H1 (cell line): ENCODE measurements at regions not wholly inside any gene's neighbourhood (a gene's known extent, or its start where the extent isn't known, plus 50 kb on each side); places are given as distances from the start of the nearest gene placed in this dataset.

ENCODE experiments used
- CTCF ChIA-PET: fragments of 300-600 bp; sonication (Branson Sonifier 250); formaldehyde crosslinking; loops from one replicate; lab custom pipeline; 2021; ENCODE audit not compliant: partially characterized antibody; lab: Charles Lee
- POLR2A ChIA-PET: fragments of 300-600 bp; sonication (Branson Sonifier 250); formaldehyde crosslinking; loops from one replicate; lab custom pipeline; 2021; ENCODE audit warnings: inconsistent platforms; ENCODE audit not compliant: partially characterized antibody; lab: Charles Lee
- DNase-seq, 2 experiments: peaks; one replicate each; pipeline versions ENCODE4 v3.0.0 to v3.0.0-alpha.2; 2010 to 2022; ENCODE audit warnings: low spot score in 2 of 2, low read depth in 1 of 2, mixed read lengths in 1 of 2
- FAIRE-seq: peaks from 2 replicates; lab custom pipeline; 2011; peaks lifted over from hg19 to GRCh38; lab: Jason Lieb, UNC
- H2AFZ ChIP-seq: 2 replicates; pipeline ENCODE4 v1.8.1; 2012; ENCODE audit warnings: low read length, inconsistent platforms
- H2AK5ac ChIP-seq: 2 replicates; pipeline ENCODE4 v1.6.1; 2013; ENCODE audit warnings: low read depth, low read length
- H2BK120ac ChIP-seq: replicated peaks from 2 replicates; pipeline ENCODE3; 2013; ENCODE audit warnings: low read depth, low read length, inconsistent platforms
- H2BK12ac ChIP-seq: 2 replicates; pipeline ENCODE4 v1.6.1; 2013; ENCODE audit warnings: low read depth, low read length
- H2BK15ac ChIP-seq: 2 replicates; pipeline ENCODE4 v1.6.1; 2013; ENCODE audit warnings: low read length
- H2BK20ac ChIP-seq: 2 replicates; pipeline ENCODE4 v1.6.1; 2013; ENCODE audit warnings: low read length
- H2BK5ac ChIP-seq: 2 replicates; pipeline ENCODE4 v1.6.1; 2013; ENCODE audit warnings: low read depth, low read length
- H3K14ac ChIP-seq: 2 replicates; pipeline ENCODE4 v1.6.1; 2013; ENCODE audit warnings: inconsistent platforms; ENCODE audit not compliant: insufficient read length
- H3K18ac ChIP-seq: 2 replicates; pipeline ENCODE4 v1.6.1; 2013; ENCODE audit warnings: low read length; ENCODE audit errors: extremely low read depth
- H3K23ac ChIP-seq: 2 replicates; pipeline ENCODE4 v1.6.1; 2013; ENCODE audit warnings: inconsistent platforms; ENCODE audit not compliant: insufficient read length
- H3K23me2 ChIP-seq: 2 replicates; pipeline ENCODE4 v1.6.1; 2013; ENCODE audit warnings: low read depth, low read length
- H3K27ac ChIP-seq: 2 replicates; pipeline ENCODE4 v1.6.1; 2011; ENCODE audit warnings: low read depth, low read length, inconsistent platforms
- H3K27me3 ChIP-seq, 4 experiments: replicated peaks in 1 of 4; 1 replicate in 1 of 4; 2 replicates in 3 of 4; pipeline versions ENCODE4 v1.6.1 to v1.8.1; 2011 to 2013; ENCODE audit warnings: low read length in 3 of 4, mild to moderate bottlenecking in 3 of 4, inconsistent platforms in 2 of 4, mixed read lengths in 2 of 4, moderate library complexity in 1 of 4; ENCODE audit not compliant: control insufficient read depth in 3 of 4, insufficient read depth in 3 of 4; ENCODE audit errors: extremely low read depth in 1 of 4
- H3K36me3 ChIP-seq, 4 experiments: 2 replicates each; pipeline versions ENCODE4 v1.6.1 to v1.8.1; 2011 to 2013; ENCODE audit warnings: mild to moderate bottlenecking in 4 of 4, low read length in 3 of 4, moderate library complexity in 2 of 4, control low read depth in 1 of 4, inconsistent platforms in 1 of 4; ENCODE audit not compliant: insufficient read depth in 4 of 4, control insufficient read depth in 2 of 4
- H3K4ac ChIP-seq: replicated peaks from 2 replicates; pipeline ENCODE3; 2013; ENCODE audit warnings: low read length, low read depth, mixed read lengths, inconsistent platforms; ENCODE audit not compliant: insufficient read length
- H3K4me1 ChIP-seq, 4 experiments: replicated peaks in 1 of 4; 1 replicate in 1 of 4; 2 replicates in 3 of 4; pipeline versions ENCODE4 v1.6.1 to v1.8.1; 2011 to 2013; ENCODE audit warnings: low read length in 3 of 4, inconsistent platforms in 2 of 4, mixed read lengths in 1 of 4; ENCODE audit not compliant: insufficient read depth in 4 of 4, control insufficient read depth in 3 of 4
- H3K4me2 ChIP-seq, 2 experiments: 2 replicates each; pipeline versions ENCODE4 v1.6.1 to v1.8.1; 2011 to 2013; ENCODE audit warnings: low read depth in 2 of 2, low read length in 2 of 2, control low read depth in 1 of 2, inconsistent platforms in 1 of 2, mild to moderate bottlenecking in 1 of 2; ENCODE audit not compliant: insufficient read depth in 1 of 2
- H3K4me3 ChIP-seq, 4 experiments: fragments of 200-600, 300-600 bp in 1 of 4; sonication (generic), shearing (Covaris generic), sonication (Bioruptor Twin) in 1 of 4; 2 replicates each; pipeline versions ENCODE4 v1.5.1 to v1.8.1; 2011 to 2016; ENCODE audit warnings: low read length in 4 of 4, low read depth in 3 of 4, control low read depth in 2 of 4, inconsistent platforms in 2 of 4, mild to moderate bottlenecking in 2 of 4, mixed read lengths in 1 of 4, moderate library complexity in 1 of 4; ENCODE audit not compliant: insufficient read depth in 2 of 4; ENCODE audit errors: extremely low read depth in 1 of 4
- H3K56ac ChIP-seq: replicated peaks from 2 replicates; pipeline ENCODE3; 2013; ENCODE audit warnings: low read depth, mild to moderate bottlenecking, mixed read lengths, low read length, inconsistent platforms; ENCODE audit not compliant: insufficient read length
- H3K79me1 ChIP-seq: 2 replicates; pipeline ENCODE4 v1.6.1; 2013; ENCODE audit warnings: low read depth, low read length, control low read depth
- H3K79me2 ChIP-seq, 2 experiments: 2 replicates each; pipeline versions ENCODE4 v1.6.1 to v1.8.1; 2012 to 2013; ENCODE audit warnings: low read length in 2 of 2, mild to moderate bottlenecking in 2 of 2, inconsistent platforms in 1 of 2; ENCODE audit not compliant: insufficient read depth in 2 of 2, control insufficient read depth in 1 of 2
- H3K9ac ChIP-seq, 4 experiments: replicated peaks in 1 of 4; 1 replicate in 1 of 4; 2 replicates in 3 of 4; pipeline versions ENCODE4 v1.6.1 to v1.8.1; 2011 to 2013; ENCODE audit warnings: low read depth in 3 of 4, low read length in 3 of 4, control low read depth in 2 of 4, mild to moderate bottlenecking in 2 of 4, moderate library complexity in 2 of 4, inconsistent platforms in 1 of 4; ENCODE audit errors: extremely low read depth in 1 of 4
- H3K9me3 ChIP-seq, 2 experiments: 2 replicates each; pipeline versions ENCODE4 v1.6.1 to v1.8.1; 2012 to 2013; ENCODE audit warnings: mild to moderate bottlenecking in 2 of 2, moderate library complexity in 2 of 2, control low read depth in 1 of 2, inconsistent platforms in 1 of 2, low read depth in 1 of 2, low read length in 1 of 2, mixed read lengths in 1 of 2; ENCODE audit not compliant: insufficient read depth in 2 of 2
- H4K20me1 ChIP-seq, 2 experiments: replicated peaks in 1 of 2; 2 replicates each; pipeline versions ENCODE3 to v1.8.1; 2011 to 2013; ENCODE audit warnings: inconsistent platforms in 2 of 2, low read length in 2 of 2, mild to moderate bottlenecking in 1 of 2; ENCODE audit not compliant: insufficient read depth in 2 of 2, control insufficient read depth in 1 of 2
- H4K5ac ChIP-seq: 2 replicates; pipeline ENCODE4 v1.6.1; 2013; ENCODE audit warnings: low read length, low read depth, mixed read lengths, inconsistent platforms; ENCODE audit not compliant: insufficient read length
- H4K8ac ChIP-seq: 2 replicates; pipeline ENCODE4 v1.8.0; 2013; ENCODE audit warnings: mild to moderate bottlenecking, moderate library complexity, low read length, inconsistent platforms; ENCODE audit not compliant: insufficient read depth; ENCODE audit errors: extremely low read depth
- H4K91ac ChIP-seq: replicated peaks from 2 replicates; pipeline ENCODE3; 2013; ENCODE audit warnings: low read length, mixed read lengths, inconsistent platforms; ENCODE audit not compliant: insufficient read length
- ATF2 ChIP-seq: IDR thresholded peaks from 2 replicates; pipeline ENCODE4 v1.6.1; 2012; ENCODE audit warnings: low read length, inconsistent platforms
- BCL11A ChIP-seq, 2 experiments: IDR thresholded peaks; one replicate each; pipeline ENCODE4 v1.6.1; 2011; ENCODE audit warnings: low read depth in 2 of 2, low read length in 2 of 2, mild to moderate bottlenecking in 2 of 2
- HDAC2 ChIP-seq, 2 experiments: fragments of 300-600 bp in 1 of 2; sonication (generic) in 1 of 2; IDR thresholded peaks; 2 replicates each; pipeline ENCODE4 v1.6.1; 2011 to 2012; ENCODE audit warnings: low read depth in 2 of 2, low read length in 2 of 2, mild to moderate bottlenecking in 2 of 2, moderate library complexity in 2 of 2, borderline replicate concordance in 1 of 2, inconsistent platforms in 1 of 2
- HDAC6 ChIP-seq: IDR thresholded peaks from one replicate; pipeline ENCODE4 v1.7.1; 2012; ENCODE audit warnings: low read depth, mild to moderate bottlenecking, inconsistent platforms, low read length, moderate library complexity
- JUN ChIP-seq: IDR thresholded peaks from 2 replicates; pipeline ENCODE4 v1.6.1; 2011; ENCODE audit warnings: low read depth, mild to moderate bottlenecking, improper control_type of control experiment, low read length
- KDM4A ChIP-seq: IDR thresholded peaks from one replicate; pipeline ENCODE4 v1.7.1; 2012; ENCODE audit warnings: low read depth, mild to moderate bottlenecking, moderate library complexity, low read length, inconsistent platforms; ENCODE audit not compliant: severe bottlenecking
- KDM5A ChIP-seq: fragments of 200-600 bp; IDR thresholded peaks from 2 replicates; pipeline ENCODE4 v1.7.1; 2012; ENCODE audit warnings: mild to moderate bottlenecking, low read length, inconsistent platforms, mixed read lengths
- POLR2A ChIP-seq, 2 experiments: IDR thresholded peaks; 1 replicate in 1 of 2; 2 replicates in 1 of 2; pipeline ENCODE4 v1.6.1; 2011; ENCODE audit warnings: low read depth in 2 of 2, low read length in 2 of 2, mild to moderate bottlenecking in 2 of 2; ENCODE audit errors: control extremely low read depth in 1 of 2
- POU5F1 ChIP-seq: IDR thresholded peaks from 2 replicates; pipeline ENCODE4 v1.6.1; 2011; ENCODE audit warnings: low read depth, mild to moderate bottlenecking, low read length, moderate library complexity
- RNF2 ChIP-seq: fragments of 200-900, 300-1000 bp; sonication (generic); IDR thresholded peaks from 2 replicates; pipeline ENCODE4 v1.7.1; 2016; ENCODE audit warnings: borderline replicate concordance, low read depth, mild to moderate bottlenecking, antibody characterized with exemption, low read length; ENCODE audit not compliant: poor library complexity, severe bottlenecking; ENCODE audit errors: missing control alignments
- SIX5 ChIP-seq: IDR thresholded peaks from 2 replicates; pipeline ENCODE4 v1.6.1; 2011; ENCODE audit warnings: mild to moderate bottlenecking, low read depth, low read length
- TCF12 ChIP-seq: IDR thresholded peaks from 2 replicates; pipeline ENCODE4 v1.6.1; 2011; ENCODE audit warnings: low read depth, mild to moderate bottlenecking, low read length
- TEAD4 ChIP-seq: IDR thresholded peaks from 2 replicates; pipeline ENCODE4 v1.6.1; 2012; ENCODE audit warnings: low read depth, low read length, inconsistent platforms, mixed read lengths
- WGBS, 2 experiments: shearing (Covaris generic) in 1 of 2; methylation state at CpG; one replicate each; pipeline versions ENCODE4 v1.1.6 to v1.1.7; 2013 to 2015; ENCODE audit warnings: low lambda C conversion rate in 2 of 2, mixed read lengths in 2 of 2, inconsistent platforms in 1 of 2, low coverage in 1 of 2, missing lambda C conversion rate in 1 of 2; ENCODE audit not compliant: insufficient replicate concordance in 2 of 2, insufficient coverage in 1 of 2, insufficient read length in 1 of 2; ENCODE audit errors: extremely low coverage in 1 of 2, missing lambda C conversion rate in 1 of 2; 5-methylcytosine and 5-hydroxymethylcytosine counted together

GRCh38 chr10:130891066-130891465 lies 420.5 kb downstream of the TCERG1L start:
- Histone ChIP-seq H4K20me1 (no peaks in the 10 kb centered on the region), H3K18ac (no peak overlapping the region), H3K4me3 (no peak overlapping the region), H2BK20ac (no peak overlapping the region), H3K4ac (no peak overlapping the region), H3K23ac (no peak overlapping the region), H3K4me1 (no peaks in the 10 kb centered on the region; a peak in 1 of 7 replicates), H3K9me3 (no peaks in the 10 kb centered on the region), H3K36me3 (no peaks in the 10 kb centered on the region), H2BK12ac (no peak overlapping the region), H4K8ac (no peak overlapping the region), H2BK5ac (no peak overlapping the region), H2AFZ (no peak overlapping the region), H3K56ac (no peak overlapping the region), H3K27ac (no peak overlapping the region), H3K9ac (no peak overlapping the region), H2AK5ac (no peak overlapping the region), H2BK15ac (no peak overlapping the region), H2BK120ac (no peak overlapping the region), H3K23me2 (no peaks in the 10 kb centered on the region; the same call in 1 of the 2 replicates), H3K79me1 (no peaks in the 10 kb centered on the region), H3K79me2 (no peaks in the 10 kb centered on the region), H3K27me3 (no peaks in the 10 kb centered on the region), H3K4me2 (no peak overlapping the region), H4K91ac (no peak overlapping the region), H4K5ac (no peak overlapping the region), H3K14ac (no peak overlapping the region)
- ChIA-PET CTCF (interaction anchor here (1.1 to 1.5 kb wide), 2 partner anchors 21 to 193 kb away, joined by 4 read pairs; no protein-coding TSS in a partner anchor), POLR2A (no interaction called here)
- DNase-seq (no peak), FAIRE-seq (no peak)
- 81% methylated on average over 11 of the region's 11 CpGs; no CpG with 5 or more reads in 1 of the 2 experiments for WGBS, 2 experiments
- no peak for TF ChIP-seq SIX5
- no peak for TF ChIP-seq TCF12
- no peak for TF ChIP-seq KDM4A
- TF ChIP-seq HDAC2 (IDR thresholded peaks at IDR 0.05; ENCODE audit: borderline replicate concordance in 1 of 2, low read depth in 2 of 2, low read length in 2 of 2) = no peak
- no peak for TF ChIP-seq KDM5A
- no peak for TF ChIP-seq POLR2A (IDR thresholded peaks at IDR 0.05; ENCODE audit: control extremely low read depth in 1 of 2, low read depth in 2 of 2, low read length in 2 of 2)
- TF ChIP-seq JUN = no peak
- no peak for TF ChIP-seq RNF2
- TF ChIP-seq ATF2 = no peak
- TF ChIP-seq TEAD4 = no peak
- no peak for TF ChIP-seq POU5F1
- no peak for TF ChIP-seq BCL11A (IDR thresholded peaks at IDR 0.05; ENCODE audit: low read depth in 2 of 2, low read length in 2 of 2)
- TF ChIP-seq HDAC6 = no peak
